Thyroid gland (tissue), 4 donors: ENCODE measurements at regions not wholly inside any gene's neighbourhood (a gene's known extent, or its start where the extent isn't known, plus 50 kb on each side); places are given as distances from the start of the nearest gene placed in this dataset.

Experiments
- DNase-seq, 2 donors: peaks; one replicate each; pipeline ENCODE4 v3.0.0-alpha.2; 2019
- H3K27ac ChIP-seq, 3 donors: fragments of 200-600 bp; sonication (generic); 1 replicate in 2 of 3; 2 replicates in 1 of 3; pipeline ENCODE4 v1.5.1; 2016 to 2019; ENCODE audit warnings: mild to moderate bottlenecking in 1 of 3, moderate library complexity in 1 of 3
- H3K27me3 ChIP-seq: fragments of 200-600 bp; sonication (generic); one replicate; pipeline ENCODE4 v1.5.1; 2019
- H3K36me3 ChIP-seq, 2 donors: fragments of 200-600 bp; sonication (generic); one replicate each; pipeline ENCODE4 v1.5.1; 2016 to 2019
- H3K4me1 ChIP-seq, 2 donors: fragments of 200-600 bp; sonication (generic); one replicate each; pipeline ENCODE4 v1.5.1; 2017 to 2019
- H3K4me3 ChIP-seq, 3 donors: fragments of 200-600 bp; sonication (generic); replicated peaks in 1 of 3; 1 replicate in 2 of 3; 2 replicates in 1 of 3; pipeline ENCODE4 v1.5.1; 2016; ENCODE audit warnings: mild to moderate bottlenecking in 1 of 3
- H3K9me3 ChIP-seq: fragments of 200-600 bp; sonication (generic); one replicate; pipeline ENCODE4 v1.5.1; 2017
- CTCF ChIP-seq, 6 experiments: fragments of 200-600 bp in 3 of 6; fragments of 450-650 bp in 3 of 6; sonication (generic) in 3 of 6; IDR thresholded peaks; one replicate each; pipeline ENCODE4 v1.5.1; 2016 to 2019; ENCODE audit warnings: antibody characterized with exemption in 6 of 6, mild to moderate bottlenecking in 2 of 6, inconsistent platforms in 1 of 6, moderate library complexity in 1 of 6
- POLR2A ChIP-seq, 2 donors: fragments of 450-650 bp; IDR thresholded peaks; one replicate each; pipeline ENCODE4 v1.6.1; 2017; ENCODE audit warnings: antibody characterized with exemption in 2 of 2, mild to moderate bottlenecking in 2 of 2, moderate library complexity in 1 of 2
- WGBS, 2 donors: methylation state at CpG; one replicate each; pipeline ENCODE4 v1.1.5; 2017; 5-methylcytosine and 5-hydroxymethylcytosine counted together
- intact Hi-C: fragments of 100-400 bp; cut with DNase I; formaldehyde crosslinking; loops from one replicate; pipeline ENCODE4 v1.15.1; 2023

DNA sequence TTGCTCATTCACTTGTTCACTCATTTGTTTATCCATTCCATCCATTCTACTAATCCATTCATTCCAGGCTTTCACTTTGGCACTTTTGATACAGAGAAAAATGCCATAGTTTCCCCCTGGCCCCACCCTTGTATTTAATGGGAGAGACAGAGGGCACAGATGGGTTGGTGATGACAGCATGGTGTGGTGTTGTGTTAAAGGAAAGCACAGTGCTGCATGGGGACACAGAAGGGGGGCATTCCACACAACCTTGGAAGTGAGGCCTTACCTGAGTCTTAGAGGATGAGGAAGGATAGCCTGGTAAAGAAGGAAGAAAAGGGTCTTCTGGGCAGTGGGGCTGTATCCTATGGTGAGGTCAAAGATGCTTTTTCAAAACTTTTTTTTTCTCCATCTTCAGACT is 248.5 kb upstream of the C11orf87 start:
- intact Hi-C loops: no loop called here

DNA sequence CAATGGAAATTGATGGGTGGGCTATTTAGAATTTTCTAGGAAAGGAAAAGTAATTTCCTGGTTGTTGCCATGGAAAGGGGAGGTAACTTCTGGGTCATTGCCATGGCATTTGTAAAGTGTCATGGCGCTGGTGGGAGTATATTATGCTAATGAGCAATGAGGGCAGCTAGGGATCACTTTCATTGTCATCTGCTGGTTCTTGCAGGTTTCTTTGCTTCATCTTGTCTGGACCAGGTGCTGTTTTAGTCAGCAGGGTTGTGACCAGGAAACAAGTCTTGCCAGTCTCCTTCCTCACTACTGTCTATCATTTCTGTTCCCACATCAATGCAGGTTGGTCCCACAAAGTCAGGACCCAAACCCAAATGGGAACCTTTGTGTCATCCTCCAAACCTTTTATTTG is 237.6 kb upstream of the C11orf87 start:
- H3K36me3 ChIP-seq: no peaks in the 10 kb centered on the region
- H3K27me3 ChIP-seq: no peaks in the 10 kb centered on the region
- no peak overlapping the region for H3K27ac ChIP-seq
- TF ChIP-seq CTCF (IDR thresholded peaks at IDR 0.05) (no peak), POLR2A (IDR thresholded peaks at IDR 0.05) (no peak)
- no peaks in the 10 kb centered on the region for H3K9me3 ChIP-seq
- 90 to 91% methylated on average over 1 of the region's 1 CpG for WGBS, 2 donors
- no peaks in the 10 kb centered on the region for H3K4me1 ChIP-seq
- H3K4me3 ChIP-seq: no peak overlapping the region
- intact Hi-C loops: no loop called here
- DNase-seq: no peak

More for the DNA sequence above, 248.5 kb upstream of the C11orf87 start:
- H3K9me3 ChIP-seq: no peaks in the 10 kb centered on the region
- H3K4me1 ChIP-seq: no peaks in the 10 kb centered on the region
- H3K36me3 ChIP-seq: no peaks in the 10 kb centered on the region
- no peak overlapping the region for H3K27ac ChIP-seq
- DNase-seq: no peak
- no peak overlapping the region for H3K4me3 ChIP-seq
- TF ChIP-seq CTCF (IDR thresholded peaks at IDR 0.05): no peak
- TF ChIP-seq POLR2A (IDR thresholded peaks at IDR 0.05): no peak
- H3K27me3 ChIP-seq: no peaks in the 10 kb centered on the region

DNA sequence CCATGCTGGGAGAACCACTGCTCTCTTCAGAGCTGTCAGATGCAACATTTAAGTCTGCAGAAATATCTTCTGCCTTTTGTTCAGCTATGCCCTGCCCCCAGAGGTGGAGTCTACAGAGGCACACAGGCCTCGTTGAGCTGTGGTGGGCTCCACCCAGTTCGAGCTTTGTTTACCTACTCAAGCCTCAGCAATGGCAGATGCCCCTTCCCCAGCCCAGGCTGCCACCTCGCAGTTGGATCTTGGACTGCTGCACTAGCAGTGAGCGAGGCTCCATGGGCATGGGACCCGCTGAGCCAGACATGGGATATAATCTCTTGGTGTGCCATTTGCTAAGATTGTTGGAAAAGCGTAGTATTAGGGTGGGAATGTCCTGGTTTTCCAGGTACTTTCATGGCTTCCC is 229.1 kb upstream of the C11orf87 start:
- H3K9me3 ChIP-seq: no peaks in the 10 kb centered on the region
- intact Hi-C loops: no loop called here
- no peak overlapping the region for H3K4me3 ChIP-seq
- H3K27ac ChIP-seq: no peak overlapping the region
- whole genome bisulfite sequencing, 2 donors: 90 to 93% methylated on average over 6 of the region's 6 CpGs
- no peaks in the 10 kb centered on the region for H3K4me1 ChIP-seq
- no peak for TF ChIP-seq CTCF (IDR thresholded peaks at IDR 0.05)
- no peak for TF ChIP-seq POLR2A (IDR thresholded peaks at IDR 0.05)
- no peaks in the 10 kb centered on the region for H3K36me3 ChIP-seq
- no peaks in the 10 kb centered on the region for H3K27me3 ChIP-seq
- no peak for DNase-seq

GRCh38 chr11:109193880-109194279 is 228.1 kb upstream of the C11orf87 start:
- Histone ChIP-seq H3K9me3 (no peaks in the 10 kb centered on the region), H3K4me3 (no peak overlapping the region), H3K27me3 (no peaks in the 10 kb centered on the region), H3K4me1 (no peaks in the 10 kb centered on the region), H3K36me3 (no peaks in the 10 kb centered on the region), H3K27ac (no peak overlapping the region)
- TF ChIP-seq POLR2A (IDR thresholded peaks at IDR 0.05) (no peak), CTCF (IDR thresholded peaks at IDR 0.05) (no peak)
- no peak for DNase-seq
- intact Hi-C loops: no loop called here
- 81 to 82% methylated on average over 1 of the region's 1 CpG for WGBS, 2 donors

- Histone ChIP-seq H3K27ac (no peak overlapping the region), H3K27me3 (no peaks in the 10 kb centered on the region), H3K4me1 (no peaks in the 10 kb centered on the region), H3K36me3 (no peaks in the 10 kb centered on the region), H3K9me3 (no peaks in the 10 kb centered on the region), H3K4me3 (no peak overlapping the region)
- intact Hi-C loops: no loop called here
- no peak for DNase-seq
- WGBS, 2 donors: 90 to 93% methylated on average over 2 of the region's 2 CpGs
- TF ChIP-seq CTCF (IDR thresholded peaks at IDR 0.05) (no peak), POLR2A (IDR thresholded peaks at IDR 0.05) (no peak)
Measured at GRCh38 chr11:109196016-109196415, 226.0 kb upstream of the C11orf87 start.
